HG03457 (cell line): ENCODE measurements at regions not wholly inside any gene's neighbourhood (a gene's known extent, or its start where the extent isn't known, plus 50 kb on each side); places are given as distances from the start of the nearest gene placed in this dataset.
A peak's percentile ranks its signal among the peaks of the same experiment; 100 is the strongest.

Source experiments
- ATAC-seq: cut with Tn5 transposase; IDR thresholded peaks from one replicate; pipeline ENCODE4 v1.9.1; 2021; ENCODE audit warnings: moderate number of reproducible peaks; ENCODE audit not compliant: unreplicated experiment

GRCh38 chr17:57174591-57174990 lies 81.7 kb upstream of the MSI2 start:
- peak; percentile 63 for ATAC-seq

- no peak for ATAC-seq
Observed at GRCh38 chr17:57178839-57179238, 77.5 kb upstream of the MSI2 start.

DNA sequence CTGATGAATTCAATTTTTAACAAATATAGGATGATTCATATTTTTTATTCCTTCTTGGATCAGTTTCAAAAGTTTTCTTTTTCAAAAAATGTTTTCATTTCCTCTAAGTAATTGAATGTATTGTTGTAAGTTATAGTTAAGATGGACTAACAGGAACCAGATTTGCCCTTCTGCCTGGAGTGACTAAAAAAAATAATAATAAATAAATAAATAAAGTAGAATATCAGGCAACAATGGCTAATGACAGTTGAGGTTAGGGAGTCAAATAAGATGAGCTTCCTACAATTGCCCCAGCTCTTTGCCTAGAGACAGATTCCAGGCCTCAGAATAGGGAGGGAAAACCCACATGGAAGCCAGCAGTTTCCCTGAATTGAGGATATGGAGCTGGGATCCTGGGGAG lies 73.7 kb upstream of the MSI2 start:
- no peak for ATAC-seq

DNA sequence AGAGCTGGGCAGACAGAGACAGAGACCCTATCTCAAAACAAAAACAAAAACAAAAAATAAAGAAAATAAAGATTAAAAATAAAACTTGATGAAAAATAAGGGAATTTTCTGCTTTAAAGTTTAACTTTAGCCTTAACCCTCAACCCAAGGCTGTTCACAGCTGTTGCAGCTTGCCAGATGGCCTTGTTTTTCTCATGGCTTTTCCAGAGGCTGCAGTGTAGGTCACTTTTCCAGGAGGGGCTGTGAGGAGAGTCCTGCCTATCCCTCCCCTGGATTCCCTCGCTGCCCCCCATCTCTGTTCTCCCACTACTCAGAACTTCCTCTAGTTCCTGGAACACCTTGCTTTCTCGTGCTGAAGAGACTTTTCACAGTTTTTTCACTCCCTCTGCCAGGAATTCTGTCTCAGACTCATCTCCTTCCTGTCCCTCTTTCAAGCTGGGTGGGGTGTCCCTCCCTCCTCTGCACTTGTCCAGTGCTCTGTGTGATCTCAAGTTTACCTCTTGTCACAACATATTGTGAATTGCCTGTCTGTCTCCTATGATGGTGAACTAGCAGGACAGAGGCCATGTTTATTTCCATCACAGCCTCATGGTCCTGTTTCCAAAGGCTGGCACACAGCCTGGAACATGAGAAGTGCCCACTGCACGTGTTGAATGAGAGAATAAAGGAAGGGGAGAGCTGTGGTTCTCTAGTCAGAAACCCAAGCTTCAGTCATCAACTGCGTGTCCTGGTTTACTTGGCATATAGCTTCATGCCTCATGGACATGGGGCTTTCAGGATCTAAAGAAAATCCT lies 69.9 kb upstream of the MSI2 start:
- ATAC-seq: no peak

DNA sequence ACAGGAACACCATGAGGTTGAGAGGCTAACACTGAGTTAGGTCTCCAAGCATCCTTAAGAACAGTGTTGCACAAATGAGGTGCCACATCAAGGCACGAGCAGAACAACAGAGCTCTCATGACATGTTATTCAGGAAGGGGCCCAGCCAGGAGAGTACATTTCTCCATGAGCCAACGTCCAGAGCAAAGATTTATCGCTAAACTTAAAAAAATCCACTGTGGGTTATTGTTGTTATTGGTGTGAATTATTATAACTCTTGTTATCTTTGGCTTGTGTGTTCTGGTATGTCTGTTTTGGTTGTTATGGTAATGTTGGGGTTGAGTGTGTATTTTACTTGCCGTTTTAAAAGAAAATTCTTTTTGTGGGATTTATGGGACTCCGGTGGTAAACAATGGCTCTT lies 68.9 kb upstream of the MSI2 start:
- no peak for ATAC-seq

DNA sequence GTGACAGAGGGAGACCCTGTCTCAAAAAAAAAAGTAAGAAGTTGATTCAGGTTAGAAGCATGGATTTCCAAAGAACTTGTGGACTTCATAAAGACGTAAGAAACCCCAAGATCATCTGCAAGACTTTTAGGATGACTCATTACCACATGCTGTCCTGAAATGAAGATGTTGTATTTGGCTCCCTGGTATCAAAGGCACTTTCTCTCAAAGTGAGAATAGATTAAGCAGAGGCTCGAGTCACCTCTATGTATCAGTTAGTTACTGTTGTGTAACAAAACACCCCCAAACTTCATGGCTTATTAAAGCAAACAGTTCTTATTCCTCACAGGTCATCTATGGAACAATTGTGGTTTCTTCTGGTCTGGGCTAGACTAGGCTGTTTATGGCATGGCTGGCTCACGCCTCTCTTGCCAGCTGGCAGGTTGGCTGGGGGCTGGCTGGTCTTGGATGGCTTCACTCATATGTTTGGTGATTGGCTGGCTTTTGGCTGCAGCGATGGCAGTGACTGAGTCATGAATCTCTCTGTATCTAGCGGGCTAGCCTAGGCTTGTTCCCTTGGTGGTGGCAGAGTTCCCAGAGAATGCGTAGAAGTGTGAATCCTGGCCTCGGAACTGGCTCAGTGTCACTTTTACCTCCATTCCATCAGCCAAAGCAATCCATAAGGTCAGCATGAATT lies 60.4 kb upstream of the MSI2 start:
- no peak for ATAC-seq

GRCh38 chr17:57197466-57198071 lies 58.8 kb upstream of the MSI2 start:
- ATAC-seq: no peak

DNA sequence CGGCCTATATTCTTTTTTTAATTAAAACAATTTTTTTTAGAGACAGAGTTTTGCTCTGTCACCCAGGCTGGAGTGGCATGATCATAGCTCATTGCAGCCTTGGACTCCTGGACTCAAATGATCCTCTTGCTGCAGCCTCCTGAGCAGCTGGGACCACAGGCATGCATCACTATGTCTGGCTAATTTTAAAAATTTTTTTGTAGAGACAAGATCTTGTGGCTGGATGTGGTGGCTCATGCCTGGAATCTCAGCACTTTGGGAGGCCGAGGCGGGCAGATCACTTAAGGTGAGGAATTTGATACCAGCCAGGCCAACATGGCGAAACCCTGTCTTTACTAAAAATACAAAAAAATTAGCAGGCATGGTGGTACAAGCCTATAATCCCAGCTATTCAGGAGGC lies 54.8 kb upstream of the MSI2 start:
- no peak for ATAC-seq

GRCh38 chr17:57203040-57203439 lies 53.3 kb upstream of the MSI2 start:
- no peak for ATAC-seq
